Cardiac muscle cell (in vitro differentiated cells and primary cell): ENCODE measurements at regions not wholly inside any gene's neighbourhood (a gene's known extent, or its start where the extent isn't known, plus 50 kb on each side); places are given as distances from the start of the nearest gene placed in this dataset.

Experiments
- DNase-seq, 2 donors: peaks; one replicate each; pipeline versions ENCODE4 v3.0.0 to v3.0.0-alpha.2; 2010 to 2017; ENCODE audit warnings: low read depth in 1 of 2, low spot score in 1 of 2
- H3K27ac ChIP-seq: fragments of 200-600 bp; sonication (generic); 2 replicates; pipeline ENCODE4 v1.5.1; 2016
- H3K27me3 ChIP-seq: fragments of 200-600 bp; sonication (generic); 2 replicates; pipeline ENCODE4 v1.6.0; 2016; ENCODE audit warnings: control low read depth
- H3K36me3 ChIP-seq: fragments of 200-600 bp; sonication (generic); 2 replicates; pipeline ENCODE4 v1.5.1; 2016; ENCODE audit warnings: control low read depth
- H3K4me1 ChIP-seq: fragments of 200-600 bp; sonication (generic); 2 replicates; pipeline ENCODE4 v1.8.1; 2017; ENCODE audit warnings: low read depth, mild to moderate bottlenecking, mixed run types
- H3K4me3 ChIP-seq: fragments of 200-600 bp; sonication (generic); 2 replicates; pipeline ENCODE4 v1.5.1; 2016; ENCODE audit warnings: mild to moderate bottlenecking
- H3K9me3 ChIP-seq: fragments of 200-600 bp; sonication (generic); 2 replicates; pipeline ENCODE4 v1.5.1; 2017; ENCODE audit warnings: low read depth, mild to moderate bottlenecking, control low read depth
- CTCF ChIP-seq: IDR thresholded peaks from 2 replicates; pipeline ENCODE4 v1.5.1; 2012; ENCODE audit warnings: low read depth, mild to moderate bottlenecking, low read length

GRCh38 chr5:155540000-155540595, 526.5 kb downstream of the KIF4B start:
- DNase-seq: no peak
- H3K4me3 ChIP-seq: no peak overlapping the region

GRCh38 chr5:155546075-155546474, 532.5 kb downstream of the KIF4B start:
- no peak for TF ChIP-seq CTCF
- no peak for DNase-seq
- Histone ChIP-seq H3K27me3 (no peaks in the 10 kb centered on the region), H3K4me3 (no peak overlapping the region), H3K4me1 (no peaks in the 10 kb centered on the region), H3K9me3 (no peaks in the 10 kb centered on the region), H3K27ac (no peak overlapping the region), H3K36me3 (no peaks in the 10 kb centered on the region)

More at GRCh38 chr5:155540000-155540595, 526.5 kb downstream of the KIF4B start:
- H3K36me3 ChIP-seq: no peaks in the 10 kb centered on the region
- H3K27ac ChIP-seq: no peak overlapping the region
- no peak for TF ChIP-seq CTCF
- no peaks in the 10 kb centered on the region for H3K27me3 ChIP-seq
- no peaks in the 10 kb centered on the region for H3K9me3 ChIP-seq
- H3K4me1 ChIP-seq: no peaks in the 10 kb centered on the region

- no peak for DNase-seq
- Histone ChIP-seq H3K4me3 (no peak overlapping the region), H3K27me3 (no peaks in the 10 kb centered on the region), H3K9me3 (no peaks in the 10 kb centered on the region), H3K36me3 (no peaks in the 10 kb centered on the region), H3K4me1 (no peaks in the 10 kb centered on the region), H3K27ac (no peak overlapping the region)
- no peak for TF ChIP-seq CTCF
These were observed 540.9 kb downstream of the KIF4B start for GRCh38 chr5:155554500-155554899.

GRCh38 chr5:155556222-155556621, 542.7 kb downstream of the KIF4B start:
- Histone ChIP-seq H3K27ac (no peak overlapping the region), H3K9me3 (no peaks in the 10 kb centered on the region), H3K36me3 (no peaks in the 10 kb centered on the region), H3K4me3 (no peak overlapping the region), H3K4me1 (no peaks in the 10 kb centered on the region), H3K27me3 (no peaks in the 10 kb centered on the region)
- no peak for DNase-seq
- TF ChIP-seq CTCF: no peak

- DNase-seq: no peak
- no peak overlapping the region for H3K4me3 ChIP-seq
- H3K4me1 ChIP-seq: no peaks in the 10 kb centered on the region
- H3K36me3 ChIP-seq: no peaks in the 10 kb centered on the region
- H3K27ac ChIP-seq: no peak overlapping the region
- TF ChIP-seq CTCF: no peak
- H3K27me3 ChIP-seq: no peaks in the 10 kb centered on the region
- no peaks in the 10 kb centered on the region for H3K9me3 ChIP-seq
These were observed 543.1 kb downstream of the KIF4B start for GRCh38 chr5:155556700-155557099.
